Endothelial cell (in vitro differentiated cells): ENCODE measurements at regions not wholly inside any gene's neighbourhood (a gene's known extent, or its start where the extent isn't known, plus 50 kb on each side); places are given as distances from the start of the nearest gene placed in this dataset.

Source experiments
- DNase-seq: peaks from one replicate; pipeline ENCODE4 v3.0.0; 2021; ENCODE audit warnings: low spot score
- H3K27ac Mint-ChIP-seq: one replicate; pipeline ENCODE4 v1.8.0; 2021; ENCODE audit warnings: mixed read lengths, inconsistent platforms; ENCODE audit not compliant: unreplicated experiment
- H3K27me3 Mint-ChIP-seq: one replicate; pipeline ENCODE4 v1.8.0; 2021; ENCODE audit warnings: mild to moderate bottlenecking, moderate library complexity, mixed read lengths, inconsistent platforms; ENCODE audit not compliant: unreplicated experiment
- H3K36me3 Mint-ChIP-seq: one replicate; pipeline ENCODE4 v1.8.0; 2021; ENCODE audit warnings: mild to moderate bottlenecking, low read depth, mixed read lengths, inconsistent platforms; ENCODE audit not compliant: unreplicated experiment
- H3K4me1 Mint-ChIP-seq: one replicate; pipeline ENCODE4 v1.8.0; 2021; ENCODE audit warnings: mild to moderate bottlenecking, mixed read lengths, inconsistent platforms; ENCODE audit not compliant: unreplicated experiment
- H3K4me3 Mint-ChIP-seq: one replicate; pipeline ENCODE4 v1.8.0; 2021; ENCODE audit warnings: mild to moderate bottlenecking, mixed read lengths, inconsistent platforms; ENCODE audit not compliant: unreplicated experiment
- H3K9me3 Mint-ChIP-seq: one replicate; pipeline ENCODE4 v1.8.0; 2021; ENCODE audit warnings: mixed read lengths, inconsistent platforms; ENCODE audit not compliant: unreplicated experiment
- CTCF ChIP-seq: fragments of 200-600 bp; sonication (generic); IDR thresholded peaks from one replicate; pipeline ENCODE4 v1.5.0; 2021; ENCODE audit warnings: antibody characterized with exemption; ENCODE audit not compliant: unreplicated experiment

GRCh38 chr2:147779440-147779839 is 65.4 kb upstream of the ACVR2A start:
- DNase-seq = no peak
- H3K4me1 Mint-ChIP-seq = no peaks in the 10 kb centered on the region
- no peak overlapping the region for H3K4me3 Mint-ChIP-seq
- no peak for TF ChIP-seq CTCF
- H3K36me3 Mint-ChIP-seq = no peaks in the 10 kb centered on the region
- no peaks in the 10 kb centered on the region for H3K9me3 Mint-ChIP-seq
- peaks cover 2% of the 10 kb centered on the region for H3K27me3 Mint-ChIP-seq
- no peak overlapping the region for H3K27ac Mint-ChIP-seq

DNA sequence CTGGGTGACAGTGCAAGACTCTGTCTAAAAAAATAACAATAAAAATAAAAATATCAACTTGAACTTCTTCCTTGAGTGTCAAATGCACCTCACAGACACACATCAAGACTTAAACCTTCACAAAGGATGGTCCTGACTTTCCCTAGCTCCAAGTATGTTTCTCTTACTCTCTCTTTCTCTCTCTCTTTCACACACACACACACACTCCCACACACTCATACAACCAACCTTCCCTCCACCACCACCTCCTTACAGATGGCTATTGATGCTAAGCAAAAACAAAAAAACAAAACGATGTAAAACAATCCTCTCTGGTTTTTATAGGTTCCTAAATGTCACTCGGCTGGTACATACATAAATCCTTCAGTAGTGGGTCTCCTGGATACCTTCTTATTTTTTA is 67.4 kb upstream of the ACVR2A start:
- DNase-seq = no peak
- no peak for TF ChIP-seq CTCF
- Mint-ChIP-seq H3K9me3 (no peaks in the 10 kb centered on the region), H3K36me3 (no peaks in the 10 kb centered on the region), H3K4me3 (no peak overlapping the region), H3K27me3 (peaks cover 2% of the 10 kb centered on the region), H3K27ac (no peak overlapping the region), H3K4me1 (peaks cover 3% of the 10 kb centered on the region)

GRCh38 chr2:147774805-147775204 is 70.0 kb upstream of the ACVR2A start:
- no peak for DNase-seq
- Mint-ChIP-seq H3K27me3 (peaks cover 2% of the 10 kb centered on the region), H3K4me1 (peaks cover 3% of the 10 kb centered on the region), H3K36me3 (no peaks in the 10 kb centered on the region), H3K27ac (no peak overlapping the region), H3K9me3 (no peaks in the 10 kb centered on the region), H3K4me3 (no peak overlapping the region)
- no peak for TF ChIP-seq CTCF

DNA sequence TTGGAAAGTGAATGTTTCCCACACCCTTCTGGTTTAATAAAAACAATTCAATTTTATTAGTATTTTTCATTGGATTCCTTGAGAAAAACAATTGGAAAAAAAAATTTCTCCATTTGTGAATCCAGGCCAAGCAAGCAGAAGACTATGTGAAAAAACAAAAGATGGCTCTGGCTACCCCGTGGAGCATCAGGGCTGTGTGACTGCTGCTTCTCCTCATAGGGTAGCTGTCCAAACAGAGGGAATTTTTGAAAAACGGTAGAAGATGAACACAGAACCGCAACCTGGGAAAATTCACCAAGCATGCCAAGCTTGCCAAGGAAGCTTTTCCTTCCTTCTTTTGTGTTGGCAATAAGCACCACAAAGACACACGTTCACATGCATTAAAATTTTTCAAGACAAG is 71.3 kb upstream of the ACVR2A start:
- TF ChIP-seq CTCF = no peak
- H3K27me3 Mint-ChIP-seq = peaks cover 2% of the 10 kb centered on the region
- H3K4me1 Mint-ChIP-seq = peaks cover 3% of the 10 kb centered on the region
- no peak for DNase-seq
- H3K36me3 Mint-ChIP-seq = no peaks in the 10 kb centered on the region
- no peak overlapping the region for H3K27ac Mint-ChIP-seq
- no peaks in the 10 kb centered on the region for H3K9me3 Mint-ChIP-seq
- no peak overlapping the region for H3K4me3 Mint-ChIP-seq

- Mint-ChIP-seq H3K4me1 (peaks cover 3% of the 10 kb centered on the region), H3K9me3 (no peaks in the 10 kb centered on the region), H3K27me3 (peaks cover 2% of the 10 kb centered on the region), H3K27ac (no peak overlapping the region), H3K36me3 (no peaks in the 10 kb centered on the region), H3K4me3 (no peak overlapping the region)
- DNase-seq = no peak
- TF ChIP-seq CTCF = no peak
Observed at GRCh38 chr2:147772781-147773180, 72.0 kb upstream of the ACVR2A start.
